Ishikawa (cell line): ENCODE measurements at regions not wholly inside any gene's neighbourhood (a gene's known extent, or its start where the extent isn't known, plus 50 kb on each side); places are given as distances from the start of the nearest gene placed in this dataset.

Experiments
- CEBPB ChIP-seq: IDR thresholded peaks from 2 replicates; pipeline ENCODE4 v1.6.1; 2012
- CREB1 ChIP-seq: IDR thresholded peaks from 2 replicates; pipeline ENCODE4 v1.6.1; 2012; ENCODE audit warnings: low read depth
- EGR1 ChIP-seq: IDR thresholded peaks from 2 replicates; pipeline ENCODE4 v1.6.1; 2012
- FOXM1 ChIP-seq: IDR thresholded peaks from 2 replicates; pipeline ENCODE4 v1.6.1; 2012; ENCODE audit warnings: low read depth, borderline replicate concordance
- NFIC ChIP-seq: IDR thresholded peaks from 2 replicates; pipeline ENCODE4 v1.6.1; 2012
- RAD21 ChIP-seq: IDR thresholded peaks from 2 replicates; pipeline ENCODE4 v1.6.1; 2012; ENCODE audit warnings: low read depth
- TAF1 ChIP-seq: IDR thresholded peaks from 2 replicates; pipeline ENCODE4 v1.6.1; 2012; ENCODE audit warnings: low read depth, mild to moderate bottlenecking
- TCF12 ChIP-seq: IDR thresholded peaks from 2 replicates; pipeline ENCODE4 v1.6.1; 2012; ENCODE audit warnings: low read depth
- TEAD4 ChIP-seq: IDR thresholded peaks from 2 replicates; pipeline ENCODE4 v1.6.1; 2012
- YY1 ChIP-seq: IDR thresholded peaks from 2 replicates; pipeline ENCODE4 v1.6.1; 2012; ENCODE audit warnings: low read depth
- ZBTB7A ChIP-seq: IDR thresholded peaks from 2 replicates; pipeline ENCODE4 v1.6.1; 2012; ENCODE audit warnings: low read depth
- TF ChIP-seq, protein P1 (sequence below): IDR thresholded peaks from 2 replicates; pipeline ENCODE4 v1.6.1; 2012
- TF ChIP-seq, protein P2 (sequence below): IDR thresholded peaks from 2 replicates; pipeline ENCODE4 v1.6.1; 2012; ENCODE audit warnings: low read depth, mild to moderate bottlenecking
- TF ChIP-seq, protein P3 (sequence below): IDR thresholded peaks from 2 replicates; pipeline ENCODE4 v1.6.1; 2012

DNA sequence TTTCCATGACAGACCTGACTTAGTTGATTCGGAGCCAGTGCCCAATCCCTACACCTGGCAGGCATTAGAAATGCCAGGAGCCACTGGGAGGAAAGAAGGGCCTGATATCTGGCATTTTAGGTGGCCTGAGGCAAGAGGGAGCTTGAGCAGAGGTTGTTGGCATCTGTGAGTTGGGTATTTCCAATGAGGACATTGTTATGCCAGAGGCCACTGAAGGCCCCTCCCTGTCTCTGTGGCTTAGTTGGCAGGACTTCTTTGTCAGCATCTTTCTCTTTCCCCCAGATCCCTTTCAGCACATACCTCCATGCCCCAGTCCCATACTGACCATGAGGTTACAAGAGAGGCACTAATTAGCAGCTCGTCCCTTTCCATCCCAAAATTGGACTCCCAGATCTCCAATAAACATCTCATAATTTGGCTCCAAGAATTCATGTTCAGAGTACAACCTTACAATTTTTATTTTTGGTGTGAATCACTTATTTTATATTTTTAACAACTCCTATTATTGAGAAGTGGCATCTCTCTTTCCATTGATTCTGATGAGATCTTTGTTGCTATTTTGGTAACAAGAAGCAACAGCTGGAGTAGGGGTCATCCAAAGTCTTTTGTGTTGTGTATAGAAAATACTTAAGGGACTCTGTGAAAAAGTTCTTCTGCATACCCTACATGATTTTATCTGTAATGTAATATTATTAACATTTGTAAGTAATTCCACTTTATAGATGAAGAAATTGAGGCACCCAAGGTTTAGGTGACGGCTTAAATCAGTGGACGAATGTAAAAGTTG lies 68.6 kb upstream of the MAP3K1 start:
- no peak for TF ChIP-seq FOXM1
- TF ChIP-seq, protein P1, sequence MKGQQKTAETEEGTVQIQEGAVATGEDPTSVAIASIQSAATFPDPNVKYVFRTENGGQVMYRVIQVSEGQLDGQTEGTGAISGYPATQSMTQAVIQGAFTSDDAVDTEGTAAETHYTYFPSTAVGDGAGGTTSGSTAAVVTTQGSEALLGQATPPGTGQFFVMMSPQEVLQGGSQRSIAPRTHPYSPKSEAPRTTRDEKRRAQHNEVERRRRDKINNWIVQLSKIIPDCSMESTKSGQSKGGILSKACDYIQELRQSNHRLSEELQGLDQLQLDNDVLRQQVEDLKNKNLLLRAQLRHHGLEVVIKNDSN, result no peak

DNA sequence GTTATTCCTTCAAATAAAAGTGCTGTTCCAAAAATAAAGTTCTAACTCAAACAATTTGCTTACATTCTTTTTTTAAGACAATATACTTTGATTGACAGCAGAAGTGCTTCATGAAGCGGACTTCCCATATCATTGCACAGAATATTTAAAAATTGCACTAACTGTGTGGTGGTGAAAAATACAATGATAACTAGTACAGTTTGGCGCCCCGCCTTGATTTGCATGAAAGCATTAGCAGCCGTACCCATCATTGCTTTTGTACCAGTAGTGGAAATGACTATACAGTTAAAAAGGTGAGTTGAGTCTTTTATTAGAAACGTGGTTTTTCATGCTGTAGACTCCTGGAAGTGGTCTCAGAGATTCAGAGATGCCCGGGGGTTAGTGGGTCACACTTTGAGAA lies 69.5 kb upstream of the MAP3K1 start:
- TF ChIP-seq TCF12 (no peak), EGR1 (no peak)

DNA sequence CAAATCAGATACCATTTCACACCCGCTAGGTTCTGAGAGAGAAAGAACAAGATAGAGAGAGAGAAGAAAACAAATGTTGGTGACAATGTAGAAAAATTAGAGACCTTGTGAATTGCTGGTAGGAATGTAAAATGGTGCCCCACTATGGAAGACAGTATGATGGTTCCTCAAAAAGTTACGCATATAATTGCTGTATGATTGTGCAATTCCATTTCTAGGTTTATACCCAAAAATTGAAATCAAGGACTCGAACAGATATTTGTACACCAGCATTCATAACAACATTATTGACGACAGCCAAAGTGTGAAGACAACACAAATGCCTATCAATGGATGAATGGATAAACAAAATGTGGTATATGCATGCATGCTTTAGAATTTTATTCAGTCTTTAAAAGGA lies 74.5 kb upstream of the MAP3K1 start:
- TF ChIP-seq EGR1 (no peak), ZBTB7A (no peak), CEBPB (no peak), TEAD4 (no peak), NFIC (no peak), FOXM1 (no peak)

DNA sequence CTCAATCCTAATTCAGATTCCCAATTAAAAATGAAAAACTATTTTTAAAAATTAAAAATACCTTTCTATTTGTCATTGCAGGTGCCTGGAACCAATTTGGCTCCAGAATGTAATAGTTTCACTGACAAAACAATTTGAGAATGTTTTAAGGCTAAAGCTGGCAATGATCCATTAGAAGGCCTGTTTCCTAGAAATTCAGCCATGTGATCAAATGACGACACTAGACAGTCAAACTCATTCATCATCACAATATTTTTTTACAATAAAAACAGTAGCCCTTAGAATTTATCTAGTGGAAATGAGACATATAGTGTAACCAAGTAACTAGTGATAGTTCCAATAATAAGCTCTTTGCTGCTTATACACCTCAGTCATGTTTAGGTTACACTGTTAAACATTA lies 75.4 kb upstream of the MAP3K1 start:
- TF ChIP-seq CEBPB (no peak), CREB1 (no peak), TCF12 (no peak), RAD21 (no peak)
- TF ChIP-seq, protein P2, sequence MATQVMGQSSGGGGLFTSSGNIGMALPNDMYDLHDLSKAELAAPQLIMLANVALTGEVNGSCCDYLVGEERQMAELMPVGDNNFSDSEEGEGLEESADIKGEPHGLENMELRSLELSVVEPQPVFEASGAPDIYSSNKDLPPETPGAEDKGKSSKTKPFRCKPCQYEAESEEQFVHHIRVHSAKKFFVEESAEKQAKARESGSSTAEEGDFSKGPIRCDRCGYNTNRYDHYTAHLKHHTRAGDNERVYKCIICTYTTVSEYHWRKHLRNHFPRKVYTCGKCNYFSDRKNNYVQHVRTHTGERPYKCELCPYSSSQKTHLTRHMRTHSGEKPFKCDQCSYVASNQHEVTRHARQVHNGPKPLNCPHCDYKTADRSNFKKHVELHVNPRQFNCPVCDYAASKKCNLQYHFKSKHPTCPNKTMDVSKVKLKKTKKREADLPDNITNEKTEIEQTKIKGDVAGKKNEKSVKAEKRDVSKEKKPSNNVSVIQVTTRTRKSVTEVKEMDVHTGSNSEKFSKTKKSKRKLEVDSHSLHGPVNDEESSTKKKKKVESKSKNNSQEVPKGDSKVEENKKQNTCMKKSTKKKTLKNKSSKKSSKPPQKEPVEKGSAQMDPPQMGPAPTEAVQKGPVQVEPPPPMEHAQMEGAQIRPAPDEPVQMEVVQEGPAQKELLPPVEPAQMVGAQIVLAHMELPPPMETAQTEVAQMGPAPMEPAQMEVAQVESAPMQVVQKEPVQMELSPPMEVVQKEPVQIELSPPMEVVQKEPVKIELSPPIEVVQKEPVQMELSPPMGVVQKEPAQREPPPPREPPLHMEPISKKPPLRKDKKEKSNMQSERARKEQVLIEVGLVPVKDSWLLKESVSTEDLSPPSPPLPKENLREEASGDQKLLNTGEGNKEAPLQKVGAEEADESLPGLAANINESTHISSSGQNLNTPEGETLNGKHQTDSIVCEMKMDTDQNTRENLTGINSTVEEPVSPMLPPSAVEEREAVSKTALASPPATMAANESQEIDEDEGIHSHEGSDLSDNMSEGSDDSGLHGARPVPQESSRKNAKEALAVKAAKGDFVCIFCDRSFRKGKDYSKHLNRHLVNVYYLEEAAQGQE, result no peak

DNA sequence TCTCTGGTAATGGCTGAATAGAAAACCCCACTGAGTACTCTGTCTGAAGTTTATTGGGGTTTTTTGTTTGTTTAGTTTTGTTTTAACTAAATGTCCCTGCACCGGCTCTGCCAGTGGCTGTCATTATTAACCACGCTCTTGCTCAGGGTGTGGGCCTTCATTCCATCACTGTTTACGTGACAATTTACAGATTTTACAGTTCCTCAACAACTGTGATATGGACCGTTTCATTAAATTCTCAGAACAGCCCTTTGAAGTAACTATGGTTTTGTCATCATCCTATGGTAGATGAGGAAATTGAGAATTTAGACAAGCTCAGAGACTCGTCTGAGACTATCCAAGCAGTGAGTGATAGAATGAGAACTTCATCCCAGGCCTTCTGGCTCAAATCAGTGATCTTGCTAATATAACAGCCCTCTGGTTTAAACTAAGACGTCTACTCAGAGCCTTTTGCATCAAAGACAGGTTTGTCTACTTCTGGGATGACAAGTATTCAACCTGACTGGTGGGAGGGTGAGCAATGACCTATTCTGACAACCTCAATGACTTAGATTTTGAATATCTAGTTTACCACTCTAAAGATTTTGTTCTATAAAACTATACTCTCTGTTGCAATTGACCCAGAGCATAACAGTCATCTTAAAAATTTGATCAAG lies 77.3 kb upstream of the MAP3K1 start:
- TF ChIP-seq YY1 (no peak), NFIC (no peak), RAD21 (no peak), CREB1 (no peak), TAF1 (no peak), EGR1 (no peak)
- TF ChIP-seq, protein P1, result no peak
- TF ChIP-seq, protein P3, sequence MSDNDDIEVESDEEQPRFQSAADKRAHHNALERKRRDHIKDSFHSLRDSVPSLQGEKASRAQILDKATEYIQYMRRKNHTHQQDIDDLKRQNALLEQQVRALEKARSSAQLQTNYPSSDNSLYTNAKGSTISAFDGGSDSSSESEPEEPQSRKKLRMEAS, result no peak

DNA sequence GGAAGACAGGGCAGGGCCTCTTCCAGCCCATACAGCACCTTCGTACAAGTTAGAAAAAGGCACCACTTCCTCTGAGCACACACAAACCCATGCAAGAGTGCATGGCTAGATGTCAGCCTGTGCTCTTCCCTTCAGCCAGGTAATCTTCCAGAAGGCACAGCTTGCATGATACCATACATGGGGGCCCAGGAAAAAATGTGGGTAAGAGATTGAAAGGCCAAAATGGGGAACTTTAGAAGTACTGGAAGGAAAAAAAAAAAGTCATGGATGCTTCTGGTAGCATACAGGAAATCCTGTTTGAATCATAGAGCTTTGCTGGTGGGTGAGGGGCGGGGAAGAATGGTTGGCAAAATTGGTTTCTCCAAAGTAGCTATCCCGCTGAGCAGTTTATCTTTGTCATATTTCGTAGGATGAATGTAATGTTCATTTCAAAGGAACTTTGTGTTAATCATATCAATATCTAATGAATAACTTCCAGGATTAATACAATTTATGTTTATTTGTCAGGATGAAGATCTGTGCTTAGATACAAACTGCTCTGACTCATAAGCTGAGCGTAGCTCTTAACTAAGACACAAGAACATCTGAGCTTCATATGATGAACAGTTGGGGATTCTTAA lies 78.2 kb upstream of the MAP3K1 start:
- TF ChIP-seq CREB1, result no peak
- TF ChIP-seq ZBTB7A, result no peak
- no peak for TF ChIP-seq CEBPB
- no peak for TF ChIP-seq TCF12
- TF ChIP-seq, protein P1, result no peak
- TF ChIP-seq, protein P2, result no peak
- TF ChIP-seq NFIC, result no peak
- no peak for TF ChIP-seq EGR1
- no peak for TF ChIP-seq RAD21
- no peak for TF ChIP-seq TAF1
- TF ChIP-seq, protein P3, result no peak
- no peak for TF ChIP-seq TEAD4
- TF ChIP-seq YY1, result no peak
